Gastroesophageal sphincter (tissue), 4 donors: ENCODE measurements at regions not wholly inside any gene's neighbourhood (a gene's known extent, or its start where the extent isn't known, plus 50 kb on each side); places are given as distances from the start of the nearest gene placed in this dataset.

ENCODE experiments used
- ATAC-seq: fragments of 150-250 bp; one replicate; pipeline ENCODE4 v1.9.1; 2016; ENCODE audit warnings: mild to moderate bottlenecking, moderate library complexity
- H3K27ac ChIP-seq, 4 donors: fragments of 200-600 bp; sonication (generic) in 3 of 4; 1 replicate in 3 of 4; 2 replicates in 1 of 4; pipeline ENCODE4 v1.5.1; 2016 to 2019
- H3K27me3 ChIP-seq: fragments of 200-600 bp; sonication (generic); one replicate; pipeline ENCODE4 v1.5.1; 2019
- H3K36me3 ChIP-seq, 2 donors: fragments of 200-600 bp; sonication (generic); one replicate each; pipeline ENCODE4 v1.5.1; 2019; ENCODE audit warnings: control low read depth in 1 of 2
- H3K4me1 ChIP-seq, 3 donors: fragments of 200-600 bp; sonication (generic); 1 replicate in 2 of 3; 2 replicates in 1 of 3; pipeline ENCODE4 v1.5.1; 2016 to 2019; ENCODE audit warnings: control low read depth in 2 of 3
- H3K4me3 ChIP-seq, 2 donors: fragments of 200-600 bp; sonication (generic); one replicate each; pipeline ENCODE4 v1.5.1; 2019; ENCODE audit warnings: mild to moderate bottlenecking in 1 of 2, moderate library complexity in 1 of 2
- H3K9me3 ChIP-seq, 3 donors: fragments of 200-600 bp; sonication (generic); one replicate each; pipeline ENCODE4 v1.5.1; 2017 to 2019; ENCODE audit warnings: control low read depth in 2 of 3
- EP300 ChIP-seq: sonication (generic); formaldehyde crosslinking; IDR thresholded peaks from one replicate; pipeline ENCODE4 v1.6.1; 2017; ENCODE audit warnings: antibody characterized with exemption, mild to moderate bottlenecking
- POLR2A ChIP-seq, 2 donors: fragments of 450-650 bp; IDR thresholded peaks; one replicate each; pipeline ENCODE4 v1.6.1; 2017; ENCODE audit warnings: antibody characterized with exemption in 2 of 2, mild to moderate bottlenecking in 2 of 2, moderate library complexity in 1 of 2
- POLR2AphosphoS5 ChIP-seq: sonication (generic); formaldehyde crosslinking; IDR thresholded peaks from one replicate; pipeline ENCODE4 v1.6.1; 2017; ENCODE audit warnings: antibody characterized with exemption
- WGBS, 2 donors: methylation state at CpG; one replicate each; pipeline ENCODE4 v1.1.5; 2018; ENCODE audit warnings: low coverage in 1 of 2; 5-methylcytosine and 5-hydroxymethylcytosine counted together
- TF ChIP-seq, protein P1 (sequence below), 4 experiments: fragments of 200-600 bp in 2 of 4; fragments of 450-650 bp in 2 of 4; sonication (generic) in 1 of 4; IDR thresholded peaks; one replicate each; pipeline ENCODE4 v1.5.1; 2017 to 2019; ENCODE audit warnings: antibody characterized with exemption in 4 of 4, mild to moderate bottlenecking in 2 of 4, moderate library complexity in 2 of 4

DNA sequence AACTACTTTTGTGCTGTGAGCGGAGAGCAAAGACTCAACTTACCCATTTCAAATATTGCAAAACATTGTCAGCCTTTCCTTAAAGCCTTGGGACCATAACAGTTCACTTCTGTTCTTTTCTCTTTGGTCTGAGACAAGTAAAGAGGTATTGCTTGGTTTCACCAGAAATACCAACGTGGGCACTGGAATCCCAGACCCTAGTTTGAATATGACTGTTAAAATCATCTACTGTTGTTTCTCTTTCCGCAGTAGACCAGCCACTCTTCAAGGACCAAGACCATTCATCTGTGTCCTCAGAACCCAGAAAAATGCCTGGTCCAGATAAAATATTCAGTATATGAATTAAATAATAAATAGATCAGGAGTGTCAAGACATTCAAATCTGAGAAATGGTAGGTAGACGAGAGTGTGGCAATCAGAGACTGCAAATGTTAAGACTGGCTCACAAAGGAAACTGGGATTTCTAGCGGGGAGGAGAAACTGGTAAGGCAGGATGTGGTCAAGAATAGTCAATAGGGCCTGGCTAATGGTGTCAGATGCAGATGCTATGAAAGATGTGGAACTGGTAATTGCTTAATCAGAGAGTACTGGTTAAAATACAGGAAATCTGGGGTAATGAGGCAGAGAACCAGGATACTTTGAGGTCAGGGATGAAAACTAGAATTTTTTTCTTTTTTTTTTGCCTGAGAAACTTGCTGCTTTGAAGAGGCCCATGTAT lies 82.1 kb upstream of the IL33 start:
- WGBS, 2 donors: 84 to 85% methylated on average over 2 to 5 of the region's 5 CpGs
- Histone ChIP-seq H3K27ac (no peak overlapping the region), H3K4me3 (no peak overlapping the region), H3K27me3 (no peaks in the 10 kb centered on the region), H3K4me1 (no peaks in the 10 kb centered on the region), H3K9me3 (no peaks in the 10 kb centered on the region), H3K36me3 (no peaks in the 10 kb centered on the region)
- TF ChIP-seq, protein P1, sequence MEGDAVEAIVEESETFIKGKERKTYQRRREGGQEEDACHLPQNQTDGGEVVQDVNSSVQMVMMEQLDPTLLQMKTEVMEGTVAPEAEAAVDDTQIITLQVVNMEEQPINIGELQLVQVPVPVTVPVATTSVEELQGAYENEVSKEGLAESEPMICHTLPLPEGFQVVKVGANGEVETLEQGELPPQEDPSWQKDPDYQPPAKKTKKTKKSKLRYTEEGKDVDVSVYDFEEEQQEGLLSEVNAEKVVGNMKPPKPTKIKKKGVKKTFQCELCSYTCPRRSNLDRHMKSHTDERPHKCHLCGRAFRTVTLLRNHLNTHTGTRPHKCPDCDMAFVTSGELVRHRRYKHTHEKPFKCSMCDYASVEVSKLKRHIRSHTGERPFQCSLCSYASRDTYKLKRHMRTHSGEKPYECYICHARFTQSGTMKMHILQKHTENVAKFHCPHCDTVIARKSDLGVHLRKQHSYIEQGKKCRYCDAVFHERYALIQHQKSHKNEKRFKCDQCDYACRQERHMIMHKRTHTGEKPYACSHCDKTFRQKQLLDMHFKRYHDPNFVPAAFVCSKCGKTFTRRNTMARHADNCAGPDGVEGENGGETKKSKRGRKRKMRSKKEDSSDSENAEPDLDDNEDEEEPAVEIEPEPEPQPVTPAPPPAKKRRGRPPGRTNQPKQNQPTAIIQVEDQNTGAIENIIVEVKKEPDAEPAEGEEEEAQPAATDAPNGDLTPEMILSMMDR (IDR thresholded peaks at IDR 0.05): no peak
- TF ChIP-seq POLR2A (IDR thresholded peaks at IDR 0.05): no peak
- TF ChIP-seq EP300: no peak
- TF ChIP-seq POLR2AphosphoS5: no peak
- ATAC-seq: no peak

DNA sequence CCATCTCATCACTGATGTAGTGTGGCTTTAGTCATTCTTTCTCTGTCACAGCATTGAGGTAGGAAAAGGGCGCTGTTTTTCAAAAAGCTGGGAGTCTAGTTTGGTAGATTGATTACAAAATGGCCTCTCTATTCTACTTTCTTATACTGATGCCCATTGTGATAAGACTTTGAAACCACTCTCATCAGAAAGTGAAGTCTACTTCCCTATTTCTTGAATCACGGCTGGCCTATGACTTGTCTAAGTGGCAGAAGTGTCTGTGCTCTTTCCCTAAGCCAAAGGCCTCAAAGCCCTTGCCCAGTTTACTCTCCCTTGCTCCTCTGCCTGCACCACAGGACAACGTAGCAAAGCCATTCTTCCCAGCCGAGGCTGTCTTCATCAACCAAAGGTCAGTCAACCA lies 83.0 kb upstream of the IL33 start:
- no peaks in the 10 kb centered on the region for H3K27me3 ChIP-seq
- TF ChIP-seq POLR2AphosphoS5 (no peak), POLR2A (IDR thresholded peaks at IDR 0.05) (no peak), EP300 (no peak)
- TF ChIP-seq, protein P1 (IDR thresholded peaks at IDR 0.05): no peak
- no peak for ATAC-seq
- H3K4me3 ChIP-seq: no peak overlapping the region
- no peaks in the 10 kb centered on the region for H3K9me3 ChIP-seq
- WGBS, 2 donors: 53 to 54% methylated on average over 3 to 4 of the region's 4 CpGs
- no peak overlapping the region for H3K27ac ChIP-seq
- H3K4me1 ChIP-seq: no peaks in the 10 kb centered on the region
- no peaks in the 10 kb centered on the region for H3K36me3 ChIP-seq

DNA sequence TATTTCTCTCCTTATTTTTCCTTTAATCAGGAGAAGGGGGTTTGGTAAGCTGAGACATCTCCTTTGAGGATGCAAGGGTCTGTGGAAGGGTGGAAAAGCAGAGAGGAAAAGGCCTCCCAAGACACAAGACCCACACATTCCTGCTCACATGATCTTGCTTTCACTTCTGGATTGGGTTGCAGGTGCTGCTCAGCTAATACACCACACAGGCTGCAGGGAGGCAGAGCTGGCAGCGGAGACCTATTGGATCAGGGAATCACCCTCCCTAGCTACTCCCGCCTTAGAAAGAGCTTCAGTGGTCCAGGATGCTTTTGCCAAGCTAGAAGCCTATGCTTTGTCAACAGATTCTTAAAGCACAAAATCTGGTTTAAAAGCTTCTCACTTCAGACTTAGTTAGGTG lies 87.6 kb upstream of the IL33 start:
- Histone ChIP-seq H3K36me3 (no peaks in the 10 kb centered on the region), H3K4me1 (no peaks in the 10 kb centered on the region), H3K27ac (no peak overlapping the region), H3K4me3 (no peak overlapping the region), H3K27me3 (no peaks in the 10 kb centered on the region), H3K9me3 (no peaks in the 10 kb centered on the region)
- 50% methylated on average over 1 of the region's 2 CpGs; no CpG with 5 or more reads in 1 of the 2 donors for WGBS, 2 donors
- TF ChIP-seq, protein P1 (IDR thresholded peaks at IDR 0.05): no peak
- TF ChIP-seq EP300: no peak
- TF ChIP-seq POLR2AphosphoS5: no peak
- TF ChIP-seq POLR2A (IDR thresholded peaks at IDR 0.05): no peak
- ATAC-seq: no peak

DNA sequence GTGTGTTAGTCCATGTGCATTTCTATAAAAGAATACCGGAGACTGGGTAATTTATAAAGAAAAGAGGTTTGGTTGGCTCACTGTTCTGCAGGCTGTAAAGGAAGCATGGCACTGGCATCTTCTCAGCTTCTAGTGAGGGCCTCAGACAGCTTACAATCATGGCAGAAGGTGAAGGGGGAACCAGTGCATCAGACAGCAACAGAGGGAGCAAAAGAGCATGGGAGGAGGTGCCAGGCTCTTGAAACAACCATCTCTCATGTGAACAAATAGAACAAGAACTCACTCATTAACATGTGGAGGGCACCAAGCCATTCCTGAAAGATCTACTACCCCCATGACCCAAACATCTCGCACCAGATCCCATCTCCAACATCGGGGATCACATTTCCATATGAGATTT lies 89.2 kb upstream of the IL33 start:
- ATAC-seq: no peak
- no peaks in the 10 kb centered on the region for H3K9me3 ChIP-seq
- TF ChIP-seq, protein P1 (IDR thresholded peaks at IDR 0.05): no peak
- TF ChIP-seq POLR2A (IDR thresholded peaks at IDR 0.05): no peak
- TF ChIP-seq POLR2AphosphoS5: no peak
- TF ChIP-seq EP300: no peak
- H3K27ac ChIP-seq: no peak overlapping the region
- no peaks in the 10 kb centered on the region for H3K27me3 ChIP-seq
- H3K4me3 ChIP-seq: no peak overlapping the region
- H3K36me3 ChIP-seq: no peaks in the 10 kb centered on the region
- H3K4me1 ChIP-seq: no peaks in the 10 kb centered on the region
- 92% methylated on average over 2 to 3 of the region's 3 CpGs for WGBS, 2 donors

DNA sequence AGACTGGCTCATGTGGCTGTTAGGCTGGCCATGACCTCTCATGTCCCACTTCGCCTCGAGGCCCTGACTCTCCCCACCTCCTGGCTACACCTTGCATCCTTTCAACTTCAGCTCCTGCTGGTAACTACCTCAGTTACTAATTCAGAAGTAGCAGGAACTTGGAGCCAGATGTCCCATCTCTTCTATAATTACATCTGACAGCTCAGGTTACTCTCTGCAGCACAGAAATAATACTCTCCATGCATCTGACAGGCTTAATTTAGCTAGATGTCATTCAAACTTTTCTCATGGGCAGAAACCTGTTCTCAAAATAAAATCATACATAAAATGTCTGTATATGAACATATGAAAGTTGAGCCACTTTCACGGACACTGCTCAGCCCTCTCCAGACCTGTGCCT lies 92.2 kb upstream of the IL33 start:
- ATAC-seq: no peak
- TF ChIP-seq EP300 (no peak), POLR2AphosphoS5 (no peak), POLR2A (IDR thresholded peaks at IDR 0.05) (no peak)
- TF ChIP-seq, protein P1 (IDR thresholded peaks at IDR 0.05): no peak
- H3K27ac ChIP-seq: no peak overlapping the region
- H3K36me3 ChIP-seq: no peaks in the 10 kb centered on the region
- H3K9me3 ChIP-seq: no peaks in the 10 kb centered on the region
- no peak overlapping the region for H3K4me3 ChIP-seq
- no peaks in the 10 kb centered on the region for H3K4me1 ChIP-seq
- H3K27me3 ChIP-seq: no peaks in the 10 kb centered on the region
- 35 to 41% methylated on average over 3 of the region's 3 CpGs for WGBS, 2 donors
